ENCODE measurements at regions not wholly inside any gene's neighbourhood (a gene's known extent, or its start where the extent isn't known, plus 50 kb on each side); places are given as distances from the start of the nearest gene placed in this dataset.

GRCh38 chr14:84646786-84647500 is 883.0 kb upstream of the FLRT2 start:
- DNase-seq = no peak

GRCh38 chr14:84655014-84655413 is 874.9 kb upstream of the FLRT2 start:
- no peak for DNase-seq

- DNase-seq = no peak
These were observed 872.0 kb upstream of the FLRT2 start for GRCh38 chr14:84657911-84658310.

GRCh38 chr14:84670796-84671195 is 859.1 kb upstream of the FLRT2 start:
- DNase-seq = no peak

GRCh38 chr14:84671776-84672175 is 858.2 kb upstream of the FLRT2 start:
- DNase-seq = no peak

GRCh38 chr14:84674636-84675035 is 855.3 kb upstream of the FLRT2 start:
- DNase-seq = no peak

GRCh38 chr14:84686550-84686949 is 843.4 kb upstream of the FLRT2 start:
- no peak for DNase-seq

GRCh38 chr14:84688297-84689025 is 841.5 kb upstream of the FLRT2 start:
- no peak for DNase-seq

- no peak for DNase-seq
These were observed 835.8 kb upstream of the FLRT2 start for GRCh38 chr14:84694161-84694560.

GRCh38 chr14:84704601-84705000 is 825.3 kb upstream of the FLRT2 start:
- DNase-seq = no peak

- DNase-seq = no peak
These were observed 822.1 kb upstream of the FLRT2 start for GRCh38 chr14:84707830-84708229.

GRCh38 chr14:84708865-84709264 is 821.1 kb upstream of the FLRT2 start:
- DNase-seq = no peak

GRCh38 chr14:84726471-84726870 is 803.5 kb upstream of the FLRT2 start:
- DNase-seq = no peak

GRCh38 chr14:84749191-84749955 is 780.6 kb upstream of the FLRT2 start:
- no peak for DNase-seq

- DNase-seq = no peak
These were observed 779.7 kb upstream of the FLRT2 start for GRCh38 chr14:84750284-84750683.

- DNase-seq = no peak
These were observed 779.0 kb upstream of the FLRT2 start for GRCh38 chr14:84750763-84751554.

GRCh38 chr14:84751745-84752144 is 778.2 kb upstream of the FLRT2 start:
- DNase-seq = no peak

- no peak for DNase-seq
These were observed 769.3 kb upstream of the FLRT2 start for GRCh38 chr14:84760489-84761126.

- no peak for DNase-seq
These were observed 762.5 kb upstream of the FLRT2 start for GRCh38 chr14:84767434-84767833.

- no peak for DNase-seq
These were observed 759.9 kb upstream of the FLRT2 start for GRCh38 chr14:84770030-84770429.

- no peak for DNase-seq
These were observed 752.6 kb upstream of the FLRT2 start for GRCh38 chr14:84777356-84777755.

GRCh38 chr14:84782902-84783301 is 747.0 kb upstream of the FLRT2 start:
- no peak for DNase-seq

GRCh38 chr14:84783511-84783910 is 746.4 kb upstream of the FLRT2 start:
- DNase-seq = no peak
